IMR-90 (cell line): ENCODE measurements at regions not wholly inside any gene's neighbourhood (a gene's known extent, or its start where the extent isn't known, plus 50 kb on each side); places are given as distances from the start of the nearest gene placed in this dataset.
A peak's percentile ranks its signal among the peaks of the same experiment; 100 is the strongest.

Source experiments
- ATAC-seq: fragments of 200-7000 bp; cut with Tn5 transposase; 2 replicates; pipeline ENCODE4 v1.9.1; 2020; ENCODE audit warnings: low read depth, mild to moderate bottlenecking, moderate library complexity
- BruUV-seq: library from RNA; stranded (reverse); fragments of 400-500 nt; replicated peaks from 2 replicates; lab custom pipeline; 2021; lab: Mats Ljungman, UMichigan
- CTCF ChIA-PET: fragments of 300-600 bp; formaldehyde crosslinking; extraction: SDS; loops from one replicate; lab custom pipeline; 2021; ENCODE audit warnings: antibody characterized with exemption; lab: Yijun Ruan, JAX
- POLR2A ChIA-PET: fragments of 300-600 bp; sonication (Branson Sonifier 250); formaldehyde crosslinking; loops from one replicate; lab custom pipeline; 2022; ENCODE audit warnings: antibody characterized with exemption; ENCODE audit not compliant: unreplicated experiment; lab: Charles Lee
- DNase-seq: peaks from one replicate; pipeline ENCODE4 v3.0.0; 2013
- H2AFZ ChIP-seq: replicated peaks from 2 replicates; pipeline ENCODE3; 2013; ENCODE audit warnings: low read length, mild to moderate bottlenecking; ENCODE audit not compliant: poor library complexity
- H2AK5ac ChIP-seq: 2 replicates; pipeline ENCODE4 v1.6.1; 2013; ENCODE audit warnings: low read depth, low read length, inconsistent platforms
- H2AK9ac ChIP-seq: replicated peaks from 2 replicates; pipeline ENCODE3; 2013; ENCODE audit warnings: mild to moderate bottlenecking, low read depth, low read length, moderate library complexity; ENCODE audit not compliant: poor library complexity
- H2BK120ac ChIP-seq: 2 replicates; pipeline ENCODE4 v1.6.1; 2013; ENCODE audit warnings: low read depth, low read length, inconsistent platforms
- H2BK15ac ChIP-seq: 3 replicates; pipeline ENCODE4 v1.6.1; 2013; ENCODE audit warnings: low read depth, low read length, inconsistent platforms
- H2BK20ac ChIP-seq: 2 replicates; pipeline ENCODE4 v1.6.1; 2013; ENCODE audit warnings: low read depth, mild to moderate bottlenecking, inconsistent platforms, low read length, moderate library complexity
- H2BK5ac ChIP-seq: 2 replicates; pipeline ENCODE4 v1.6.1; 2013; ENCODE audit warnings: mild to moderate bottlenecking, low read depth, low read length, inconsistent platforms; ENCODE audit not compliant: poor library complexity, severe bottlenecking
- H3K14ac ChIP-seq: replicated peaks from 2 replicates; pipeline ENCODE4 v1.6.1; 2013; ENCODE audit warnings: low read depth, low read length, inconsistent platforms
- H3K18ac ChIP-seq: 2 replicates; pipeline ENCODE4 v1.6.1; 2013; ENCODE audit warnings: low read depth, low read length, control low read depth
- H3K23ac ChIP-seq: 2 replicates; pipeline ENCODE4 v1.6.1; 2013; ENCODE audit warnings: low read depth, low read length, inconsistent platforms
- H3K27ac ChIP-seq: 2 replicates; pipeline ENCODE4 v1.5.1; 2013; ENCODE audit warnings: mild to moderate bottlenecking, control low read depth, low read length; ENCODE audit not compliant: insufficient read depth
- H3K27me3 ChIP-seq: 2 replicates; pipeline ENCODE4 v1.6.1; 2013; ENCODE audit warnings: low read length; ENCODE audit not compliant: control insufficient read depth, insufficient read depth
- H3K36me3 ChIP-seq: 2 replicates; pipeline ENCODE4 v1.6.1; 2013; ENCODE audit warnings: low read length, mixed read lengths; ENCODE audit not compliant: control insufficient read depth, insufficient read depth
- H3K4ac ChIP-seq: 2 replicates; pipeline ENCODE4 v1.6.1; 2013; ENCODE audit warnings: low read depth, low read length, inconsistent platforms
- H3K4me1 ChIP-seq: 2 replicates; pipeline ENCODE4 v1.6.1; 2013; ENCODE audit warnings: low read length, mixed read lengths; ENCODE audit not compliant: control insufficient read depth, insufficient read depth
- H3K4me2 ChIP-seq: 2 replicates; pipeline ENCODE4 v1.6.1; 2013; ENCODE audit warnings: low read depth, mild to moderate bottlenecking, control low read depth, low read length, moderate library complexity
- H3K4me3 ChIP-seq: 2 replicates; pipeline ENCODE4 v1.5.1; 2013; ENCODE audit warnings: low read depth, mild to moderate bottlenecking, control low read depth, low read length, moderate library complexity; ENCODE audit not compliant: insufficient read depth
- H3K56ac ChIP-seq: 2 replicates; pipeline ENCODE4 v1.6.1; 2013; ENCODE audit warnings: low read length, inconsistent platforms; ENCODE audit not compliant: insufficient read depth; ENCODE audit errors: extremely low read depth
- H3K79me1 ChIP-seq, 2 experiments: 2 replicates each; pipeline ENCODE4 v1.6.1; 2013; ENCODE audit warnings: low read length in 2 of 2, inconsistent platforms in 1 of 2, low read depth in 1 of 2
- H3K9ac ChIP-seq: 2 replicates; pipeline ENCODE4 v1.6.1; 2013; ENCODE audit warnings: low read depth, low read length, control low read depth
- H3K9me1 ChIP-seq: 2 replicates; pipeline ENCODE4 v1.6.1; 2013; ENCODE audit warnings: low read length, inconsistent platforms; ENCODE audit not compliant: insufficient read depth
- H3K9me3 ChIP-seq: 2 replicates; pipeline ENCODE4 v1.6.1; 2013; ENCODE audit warnings: low read length; ENCODE audit not compliant: control insufficient read depth, insufficient read depth
- H4K20me1 ChIP-seq: 2 replicates; pipeline ENCODE4 v1.6.1; 2013; ENCODE audit warnings: low read length, inconsistent platforms; ENCODE audit not compliant: insufficient read depth
- H4K5ac ChIP-seq: 2 replicates; pipeline ENCODE4 v1.6.1; 2013; ENCODE audit warnings: mild to moderate bottlenecking, low read depth, low read length, control low read depth
- H4K8ac ChIP-seq, 2 experiments: 2 replicates each; pipeline ENCODE4 v1.6.1; 2013; ENCODE audit warnings: low read depth in 2 of 2, low read length in 2 of 2, control low read depth in 1 of 2, inconsistent platforms in 1 of 2
- H4K91ac ChIP-seq: 2 replicates; pipeline ENCODE4 v1.6.1; 2013; ENCODE audit warnings: low read depth, low read length, inconsistent platforms; ENCODE audit not compliant: insufficient read depth
- CEBPB ChIP-seq: IDR thresholded peaks from 2 replicates; pipeline ENCODE4 v1.6.1; 2012; ENCODE audit warnings: low read depth, low read length, improper control_type of control experiment
- MAFK ChIP-seq: IDR thresholded peaks from 2 replicates; pipeline ENCODE4 v1.6.1; 2012; ENCODE audit warnings: low read depth, low read length, improper control_type of control experiment
- MAZ ChIP-seq: IDR thresholded peaks from 2 replicates; pipeline ENCODE4 v1.6.1; 2012; ENCODE audit warnings: low read depth, mild to moderate bottlenecking, low read length, improper control_type of control experiment, moderate library complexity, borderline replicate concordance
- MXI1 ChIP-seq: IDR thresholded peaks from 2 replicates; pipeline ENCODE4 v1.6.1; 2012; ENCODE audit warnings: low read depth, mild to moderate bottlenecking, low read length, moderate library complexity, borderline replicate concordance
- NFE2L2 ChIP-seq: fragments of 150-350 bp; IDR thresholded peaks from 2 replicates; pipeline ENCODE4 v1.6.1; 2016; ENCODE audit warnings: low read depth, mild to moderate bottlenecking, low read length
- POLR2A ChIP-seq: IDR thresholded peaks from 2 replicates; pipeline ENCODE4 v1.6.1; 2012; ENCODE audit warnings: mild to moderate bottlenecking, low read depth, low read length
- RFX5 ChIP-seq: IDR thresholded peaks from 2 replicates; pipeline ENCODE4 v1.8.0; 2012; ENCODE audit warnings: low read depth, mild to moderate bottlenecking, low read length, moderate library complexity
- USF2 ChIP-seq: fragments of 150-350 bp; IDR thresholded peaks from 2 replicates; pipeline ENCODE4 v1.6.1; 2017; ENCODE audit warnings: mild to moderate bottlenecking, antibody characterized with exemption, low read length, low read depth
- WGBS, 2 experiments: methylation state at CpG; one replicate each; pipeline versions ENCODE4 v1.1.5 to v1.1.7; 2013; ENCODE audit warnings: missing lambda C conversion rate in 2 of 2; ENCODE audit not compliant: insufficient read length in 1 of 2; ENCODE audit errors: extremely low coverage in 2 of 2; 5-methylcytosine and 5-hydroxymethylcytosine counted together
- dilution Hi-C: fragments of 300-500 bp; cut with HindIII; formaldehyde crosslinking; loops from one replicate; pipeline ENCODE4 v1.14.3; 2018; ENCODE audit warnings: low sequenced_read_pairs; ENCODE audit not compliant: unreplicated experiment
- in situ Hi-C: fragments of 300-500 bp; cut with MboI; formaldehyde crosslinking; loops from 3 replicates; pipeline ENCODE4 v1.14.3; 2019; ENCODE audit warnings: low sequenced_read_pairs, inconsistent platforms, mixed read lengths
- intact Hi-C: fragments of 100-400 bp; cut with micrococcal nuclease; formaldehyde crosslinking; loops from 2 replicates; pipeline ENCODE4 v1.10.0; 2022

GRCh38 chr5:143635146-143635752, 176.7 kb upstream of the HMHB1 start:
- ATAC-seq: peak; percentile 63
- Histone ChIP-seq H3K4ac (peak overlapping the region; percentile 78), H3K4me3 (no peak overlapping the region), H2BK15ac (0 out of 3 replicates have a peak overlapping the region, but pooled peaks have one; percentile 66), H3K4me2 (no peak overlapping the region), H4K8ac (peak overlapping the region in 1 of 2 experiments; percentile 86; a peak in 1 of 4 replicates), H3K36me3 (no peaks in the 10 kb centered on the region), H4K20me1 (no peaks in the 10 kb centered on the region), H2AFZ (peak overlapping the region; percentile 83), H3K9me1 (peaks cover 6% of the 10 kb centered on the region; the same call in 1 of the 2 replicates), H3K27ac (no peak overlapping the region; the same call in 1 of the 2 replicates), H3K79me1 (no peaks in the 10 kb centered on the region), H2BK20ac (peak overlapping the region; percentile 55), H3K27me3 (no peaks in the 10 kb centered on the region), H4K91ac (peak overlapping the region; percentile 48; the same call in 1 of the 2 replicates), H3K18ac (no peak overlapping the region), H3K9me3 (no peaks in the 10 kb centered on the region), H2BK5ac (peak overlapping the region; percentile 75), H3K23ac (peak overlapping the region; percentile 79; the same call in 1 of the 2 replicates), H4K5ac (0 out of 2 replicates have a peak overlapping the region, but pooled peaks have one; percentile 4), H2AK9ac (no peak overlapping the region), H2BK120ac (peak overlapping the region; percentile 83), H3K4me1 (peaks cover 14% of the 10 kb centered on the region), H3K9ac (no peak overlapping the region), H2AK5ac (peak overlapping the region; percentile 79; the same call in 1 of the 2 replicates), H3K14ac (peak overlapping the region; percentile 93), H3K56ac (no peak overlapping the region; the same call in 1 of the 2 replicates)
- in situ Hi-C loops: no loop called here
- TF ChIP-seq MAZ (no peak), NFE2L2 (no peak), CEBPB (no peak), USF2 (no peak), MXI1 (no peak), POLR2A (no peak), RFX5 (no peak), MAFK (no peak)
- ChIA-PET CTCF (interaction anchor here (0.7 kb wide), 1 partner anchor 73 kb away, joined by 3 read pairs; no protein-coding TSS in a partner anchor), POLR2A (no interaction called here)
- no TSS peak for BruUV-seq
- dilution Hi-C loops: no loop called here
- intact Hi-C loops: no loop called here
- WGBS, 2 experiments: 40% methylated on average over 1 of the region's 6 CpGs; no CpG with 5 or more reads in 1 of the 2 experiments
- peak; percentile 78 for DNase-seq
